HCT116 (cell line): ENCODE measurements at regions not wholly inside any gene's neighbourhood (a gene's known extent, or its start where the extent isn't known, plus 50 kb on each side); places are given as distances from the start of the nearest gene placed in this dataset.

Source experiments
- ATAC-seq: fragments of 200-7000 bp; cut with Tn5 transposase; 2 replicates; pipeline ENCODE4 v1.9.1; 2020; ENCODE audit warnings: mild to moderate bottlenecking, moderate library complexity
- BruUV-seq: library from RNA; stranded (reverse); fragments of 400-500 nt; replicated peaks from 2 replicates; lab custom pipeline; 2021; lab: Mats Ljungman, UMichigan
- CTCF ChIA-PET: fragments of 300-600 bp; sonication (Branson Sonifier 250); formaldehyde crosslinking; loops from one replicate; lab custom pipeline; 2021; ENCODE audit warnings: antibody characterized with exemption; lab: Charles Lee
- POLR2A ChIA-PET: fragments of 300-600, 350-600 bp; sonication (Branson Sonifier 250); formaldehyde crosslinking; loops from one replicate; lab custom pipeline; 2021; ENCODE audit warnings: antibody characterized with exemption; lab: Charles Lee
- RAD21 ChIA-PET, 2 experiments: fragments of 300-600 bp; sonication (Branson Sonifier 250); formaldehyde crosslinking; loops; one replicate each; lab custom pipeline; 2023; ENCODE audit warnings: low total read pairs in 2 of 2; ENCODE audit not compliant: uncharacterized antibody in 2 of 2, unreplicated experiment in 2 of 2, low non-redundant PET in 1 of 2; lab: Charles Lee
- DNase-seq: peaks from one replicate; pipeline ENCODE4 v3.0.0-alpha.2; 2010; ENCODE audit warnings: low read depth, low spot score
- H2AFZ ChIP-seq: fragments of 200-600 bp; shearing (Covaris generic), sonication (generic); 2 replicates; pipeline ENCODE4 v1.6.1; 2017; ENCODE audit warnings: low read depth, mixed run types, mixed read lengths, antibody characterized with exemption, low read length; ENCODE audit not compliant: poor library complexity, severe bottlenecking
- H3K27ac ChIP-seq: 2 replicates; pipeline ENCODE4 v1.5.1; 2012; ENCODE audit warnings: low read depth, low read length
- H3K27me3 ChIP-seq: fragments of 200-600 bp; sonication (generic); 2 replicates; pipeline ENCODE4 v1.6.1; 2016; ENCODE audit warnings: mixed run types, low read length, mixed read lengths; ENCODE audit not compliant: insufficient read depth
- H3K36me3 ChIP-seq, 2 experiments: fragments of 200-500 bp in 1 of 2; fragments of 200-600 bp in 1 of 2; sonication (Bioruptor generic) in 1 of 2; sonication (generic) in 1 of 2; 2 replicates each; pipeline versions ENCODE4 v1.5.1 to v1.6.1; 2014 to 2016; ENCODE audit warnings: low read length in 2 of 2, inconsistent platforms in 1 of 2, mixed read lengths in 1 of 2, mixed run types in 1 of 2; ENCODE audit not compliant: insufficient read depth in 2 of 2, control insufficient read depth in 1 of 2
- H3K4me1 ChIP-seq, 2 experiments: fragments of 200-600 bp in 1 of 2; sonication (generic) in 1 of 2; 2 replicates each; pipeline versions ENCODE4 v1.5.1 to v1.6.1; 2012 to 2017; ENCODE audit warnings: low read length in 2 of 2, inconsistent platforms in 1 of 2, mild to moderate bottlenecking in 1 of 2, mixed read lengths in 1 of 2, mixed run types in 1 of 2, moderate library complexity in 1 of 2; ENCODE audit not compliant: insufficient read depth in 2 of 2, control insufficient read depth in 1 of 2
- H3K4me2 ChIP-seq: fragments of 200-600 bp; sonication (generic); 2 replicates; pipeline ENCODE4 v1.6.1; 2017; ENCODE audit warnings: mixed run types, low read length, mixed read lengths
- H3K4me3 ChIP-seq, 2 experiments: fragments of 200-600 bp in 1 of 2; sonication (generic) in 1 of 2; replicated peaks in 1 of 2; 2 replicates each; pipeline ENCODE4 v1.5.1; 2011 to 2016; ENCODE audit warnings: low read length in 2 of 2, control low read depth in 1 of 2, low read depth in 1 of 2, mild to moderate bottlenecking in 1 of 2, mixed read lengths in 1 of 2, mixed run types in 1 of 2
- H3K79me2 ChIP-seq: fragments of 200-600 bp; sonication (generic); 2 replicates; pipeline ENCODE4 v1.6.1; 2017; ENCODE audit warnings: mild to moderate bottlenecking, mixed run types, low read length, moderate library complexity, mixed read lengths; ENCODE audit not compliant: insufficient read depth
- H3K9ac ChIP-seq: fragments of 200-600 bp; sonication (generic); 2 replicates; pipeline ENCODE4 v1.6.1; 2016; ENCODE audit warnings: low read length, mixed read lengths
- H3K9me2 ChIP-seq: fragments of 200-600 bp; sonication (generic), shearing (Covaris generic); 2 replicates; pipeline ENCODE4 v1.6.1; 2017; ENCODE audit warnings: mixed run types, mild to moderate bottlenecking, moderate library complexity; ENCODE audit not compliant: insufficient read depth
- H3K9me3 ChIP-seq, 2 experiments: fragments of 200-500 bp in 1 of 2; fragments of 200-600 bp in 1 of 2; sonication (Bioruptor generic) in 1 of 2; sonication (generic) in 1 of 2; 2 replicates each; pipeline ENCODE4 v1.6.1; 2014 to 2017; ENCODE audit warnings: low read length in 2 of 2, mixed read lengths in 2 of 2, inconsistent platforms in 1 of 2, low read depth in 1 of 2, mild to moderate bottlenecking in 1 of 2, mixed run types in 1 of 2, moderate library complexity in 1 of 2; ENCODE audit not compliant: control insufficient read depth in 1 of 2, insufficient read depth in 1 of 2
- H4K20me1 ChIP-seq: fragments of 200-600 bp; sonication (generic), shearing (Covaris generic); 2 replicates; pipeline ENCODE4 v1.6.1; 2017; ENCODE audit warnings: mixed run types, mild to moderate bottlenecking, moderate library complexity; ENCODE audit not compliant: insufficient read depth
- CTCF ChIP-seq, 3 experiments: fragments of 200-600 bp in 1 of 3; sonication (generic) in 1 of 3; IDR thresholded peaks in 2 of 3; conservative IDR thresholded peaks in 1 of 3; 2 replicates each; pipeline ENCODE4 v1.5.1; 2012 to 2017; ENCODE audit warnings: low read depth in 2 of 3, low read length in 2 of 3, antibody characterized with exemption in 1 of 3, borderline replicate concordance in 1 of 3, control low read depth in 1 of 3, mild to moderate bottlenecking in 1 of 3, mixed read lengths in 1 of 3, mixed run types in 1 of 3, moderate library complexity in 1 of 3; ENCODE audit not compliant: insufficient read depth in 1 of 3
- EZH2 ChIP-seq: fragments of 200-600 bp; sonication (generic); IDR thresholded peaks from 2 replicates; pipeline ENCODE4 v1.6.1; 2017; ENCODE audit warnings: antibody characterized with exemption, mixed run types
- EZH2phosphoT487 ChIP-seq: fragments of 200-600 bp; IDR thresholded peaks from 2 replicates; pipeline ENCODE4 v1.6.1; 2018; ENCODE audit warnings: antibody characterized with exemption, borderline replicate concordance
- FOSL1 ChIP-seq: IDR thresholded peaks from 2 replicates; pipeline ENCODE4 v1.6.1; 2012; ENCODE audit warnings: low read depth
- JUND ChIP-seq: IDR thresholded peaks from 2 replicates; pipeline ENCODE4 v1.6.1; 2012
- MAX ChIP-seq: IDR thresholded peaks from 2 replicates; pipeline ENCODE4 v1.6.1; 2012
- POLR2AphosphoS5 ChIP-seq: IDR thresholded peaks from 2 replicates; pipeline ENCODE4 v1.6.1; 2011; ENCODE audit warnings: mild to moderate bottlenecking, low read depth, low read length, moderate library complexity
- REST ChIP-seq: IDR thresholded peaks from 2 replicates; pipeline ENCODE4 v1.6.1; 2012; ENCODE audit warnings: low read depth
- SP1 ChIP-seq: IDR thresholded peaks from 2 replicates; pipeline ENCODE4 v1.6.1; 2012; ENCODE audit warnings: low read depth
- SRF ChIP-seq: IDR thresholded peaks from 2 replicates; pipeline ENCODE4 v1.6.1; 2012; ENCODE audit warnings: low read depth
- TCF7L2 ChIP-seq: IDR thresholded peaks from 2 replicates; pipeline ENCODE4 v1.7.0; 2011; ENCODE audit warnings: borderline replicate concordance, inconsistent platforms; ENCODE audit not compliant: insufficient read depth, insufficient read length; ENCODE audit errors: extremely low read depth
- YY1 ChIP-seq: IDR thresholded peaks from 2 replicates; pipeline ENCODE4 v1.6.1; 2011; ENCODE audit warnings: low read length, low read depth, moderate library complexity, mild to moderate bottlenecking; ENCODE audit not compliant: insufficient replicate concordance; ENCODE audit errors: extremely low read depth
- ZFX ChIP-seq: fragments of 450-650 bp; IDR thresholded peaks from 2 replicates; pipeline ENCODE4 v1.6.1; 2017
- ZNF274 ChIP-seq: fragments of 200-500 bp; sonication (Bioruptor generic); IDR thresholded peaks from 2 replicates; pipeline ENCODE4 v1.6.1; 2014; ENCODE audit warnings: mild to moderate bottlenecking, low read depth, low read length, inconsistent platforms
- intact Hi-C: fragments of 100-400 bp; cut with micrococcal nuclease; formaldehyde crosslinking; loops from 2 replicates; pipeline ENCODE4 v1.10.0; 2022

GRCh38 chr6:168884646-168885086 lies 369.0 kb downstream of the THBS2 start (continued):
- TF ChIP-seq REST (no peak), CTCF (IDR thresholded peaks at IDR 0.05 in 2 of 3, conservative IDR thresholded peaks at IDR 0.05 in 1 of 3; ENCODE audit: borderline replicate concordance in 1 of 3, insufficient read depth in 1 of 3, low read depth in 2 of 3, low read length in 2 of 3) (peak; percentile 88 to 91 (median 90)), ZFX (no peak)

- H3K4me1 ChIP-seq = 0 out of 4 replicates have a peak, but pooled peaks cover 0 to 3% of the 10 kb centered on the region in 2 experiments
- no peaks in the 10 kb centered on the region for H3K9me2 ChIP-seq
- H3K4me2 ChIP-seq = peak overlapping the region; percentile 24; the same call in 1 of the 2 replicates
- peak overlapping the region; percentile 29 for H2AFZ ChIP-seq
- POLR2A ChIA-PET = no interaction called here
- intact Hi-C loops = loop anchor here (1.0 to 10.0 kb wide), 4 partner anchors 267 to 733 kb away; no protein-coding TSS in a partner anchor
- no peaks in the 10 kb centered on the region for H3K9me3 ChIP-seq
- H3K27ac ChIP-seq = no peak overlapping the region
- CTCF ChIA-PET = interaction anchor here (1.0 kb wide), 1 partner anchor 514 kb away, joined by 3 read pairs; no protein-coding TSS in a partner anchor
- no peaks in the 10 kb centered on the region for H4K20me1 ChIP-seq
- H3K4me3 ChIP-seq = no peak overlapping the region
- no peak; the same call in 1 of the 2 replicates for ATAC-seq
- no peak for DNase-seq
- no peaks in the 10 kb centered on the region for H3K36me3 ChIP-seq
- H3K9ac ChIP-seq = no peak overlapping the region
- RAD21 ChIA-PET = no interaction called here
- BruUV-seq = no TSS peak
- H3K79me2 ChIP-seq = no peaks in the 10 kb centered on the region
- peaks cover 8% of the 10 kb centered on the region; the same call in 1 of the 2 replicates for H3K27me3 ChIP-seq
- TF ChIP-seq EZH2phosphoT487 = no peak
- no peak for TF ChIP-seq MAX
- TF ChIP-seq TCF7L2 = no peak
- TF ChIP-seq SRF = no peak
- TF ChIP-seq EZH2 = no peak
- TF ChIP-seq YY1 = no peak
- no peak for TF ChIP-seq ZNF274
- no peak for TF ChIP-seq JUND
- TF ChIP-seq POLR2AphosphoS5 = no peak
- TF ChIP-seq SP1 = no peak
- no peak for TF ChIP-seq FOSL1
- TF ChIP-seq REST = no peak
Measured at GRCh38 chr6:168884050-168884645, 369.5 kb downstream of the THBS2 start.
